SK-N-SH (cell line): ENCODE measurements at regions not wholly inside any gene's neighbourhood (a gene's known extent, or its start where the extent isn't known, plus 50 kb on each side); places are given as distances from the start of the nearest gene placed in this dataset.

Source experiments
- CTCF ChIA-PET: fragments of 300-600, 350-600 bp; formaldehyde crosslinking; extraction: SDS; loops from one replicate; lab custom pipeline; 2021; lab: Yijun Ruan, JAX
- POLR2A ChIA-PET: fragments of 350-600 bp; sonication (Branson Sonifier 250); formaldehyde crosslinking; extraction: SDS; loops from one replicate; lab custom pipeline; 2020; ENCODE audit warnings: antibody characterized with exemption, inconsistent platforms; lab: Yijun Ruan, JAX
- DNase-seq: peaks from one replicate; pipeline ENCODE4 v3.0.0; 2012
- H2AFZ ChIP-seq: fragments of 200-600 bp; sonication (generic); 2 replicates; pipeline ENCODE4 v1.8.1; 2016; ENCODE audit warnings: antibody characterized with exemption, mild to moderate bottlenecking, low read depth
- H3F3A ChIP-seq: fragments of 200-600 bp; sonication (generic); replicated peaks from 2 replicates; pipeline ENCODE3; 2016; ENCODE audit warnings: antibody characterized with exemption, mild to moderate bottlenecking; ENCODE audit not compliant: insufficient read depth
- H3K27ac ChIP-seq, 2 experiments: fragments of 200-500 bp in 1 of 2; fragments of 200-600 bp in 1 of 2; sonication (Bioruptor generic) in 1 of 2; sonication (generic), shearing (Covaris generic) in 1 of 2; 2 replicates each; pipeline versions ENCODE4 v1.5.1 to v1.6.1; 2014 to 2016; ENCODE audit warnings: low read depth in 2 of 2, inconsistent platforms in 1 of 2, low read length in 1 of 2, mild to moderate bottlenecking in 1 of 2, mixed read lengths in 1 of 2
- H3K27me3 ChIP-seq: fragments of 200-600 bp; sonication (generic), shearing (Covaris generic); 2 replicates; pipeline ENCODE4 v1.6.1; 2016; ENCODE audit warnings: mixed run types; ENCODE audit not compliant: insufficient read depth
- H3K36me3 ChIP-seq, 2 experiments: fragments of 200-500 bp in 1 of 2; fragments of 200-600 bp in 1 of 2; sonication (Bioruptor generic) in 1 of 2; sonication (generic) in 1 of 2; replicated peaks in 1 of 2; 2 replicates each; pipeline versions ENCODE3 to v1.5.1; 2014 to 2016; ENCODE audit warnings: low read length in 1 of 2, mild to moderate bottlenecking in 1 of 2; ENCODE audit not compliant: insufficient read depth in 2 of 2, control insufficient read depth in 1 of 2
- H3K4me1 ChIP-seq, 2 experiments: fragments of 200-500 bp in 1 of 2; fragments of 200-600 bp in 1 of 2; sonication (Bioruptor generic) in 1 of 2; sonication (generic), shearing (Covaris generic) in 1 of 2; 2 replicates each; pipeline versions ENCODE4 v1.5.1 to v1.6.1; 2014 to 2016; ENCODE audit warnings: low read depth in 1 of 2, low read length in 1 of 2, mixed run types in 1 of 2; ENCODE audit not compliant: insufficient read depth in 2 of 2, control insufficient read depth in 1 of 2
- H3K4me2 ChIP-seq: fragments of 200-600 bp; sonication (generic), shearing (Covaris generic); 2 replicates; pipeline ENCODE4 v1.6.1; 2017; ENCODE audit warnings: mixed run types
- H3K4me3 ChIP-seq, 2 experiments: fragments of 200-500 bp in 1 of 2; fragments of 200-600 bp in 1 of 2; sonication (Bioruptor generic) in 1 of 2; sonication (generic), shearing (Covaris generic) in 1 of 2; 2 replicates each; pipeline versions ENCODE4 v1.5.1 to v1.8.1; 2014 to 2016; ENCODE audit warnings: low read depth in 2 of 2, inconsistent platforms in 1 of 2, low read length in 1 of 2, mild to moderate bottlenecking in 1 of 2, mixed read lengths in 1 of 2, moderate library complexity in 1 of 2
- H3K79me2 ChIP-seq: fragments of 200-600 bp; sonication (generic); 2 replicates; pipeline ENCODE4 v1.8.1; 2017; ENCODE audit warnings: mild to moderate bottlenecking; ENCODE audit not compliant: insufficient read depth
- H3K9ac ChIP-seq: fragments of 200-600 bp; sonication (generic); 2 replicates; pipeline ENCODE4 v1.6.1; 2017; ENCODE audit warnings: mixed run types
- H3K9me2 ChIP-seq: fragments of 200-600 bp; sonication (generic); 2 replicates; pipeline ENCODE4 v1.6.1; 2017; ENCODE audit warnings: mixed run types
- H3K9me3 ChIP-seq: fragments of 200-600 bp; sonication (generic); 2 replicates; pipeline ENCODE4 v1.6.1; 2017; ENCODE audit warnings: mixed run types, mild to moderate bottlenecking, moderate library complexity
- H4K20me1 ChIP-seq: fragments of 200-600 bp; sonication (generic); 2 replicates; pipeline ENCODE4 v1.6.1; 2017; ENCODE audit warnings: mild to moderate bottlenecking, mixed run types; ENCODE audit not compliant: insufficient read depth
- CHD2 ChIP-seq: fragments of 150-350 bp; IDR thresholded peaks from 2 replicates; pipeline ENCODE4 v1.6.1; 2018; ENCODE audit warnings: low read length; ENCODE audit not compliant: partially characterized antibody
- ELF1 ChIP-seq: IDR thresholded peaks from 2 replicates; pipeline ENCODE4 v1.4.0; 2012
- EP300 ChIP-seq, 2 experiments: IDR thresholded peaks; 2 replicates each; pipeline versions ENCODE4 v1.4.0 to v1.6.1; 2012; ENCODE audit warnings: borderline replicate concordance in 1 of 2, low read depth in 1 of 2, low read length in 1 of 2
- FOSL2 ChIP-seq: IDR thresholded peaks from 2 replicates; pipeline ENCODE4 v1.4.0; 2012; ENCODE audit warnings: low read depth, mild to moderate bottlenecking, moderate library complexity, borderline replicate concordance
- FOXJ3 ChIP-seq: sonication (generic); formaldehyde crosslinking; IDR thresholded peaks from 2 replicates; pipeline ENCODE4 v1.5.1; 2020; ENCODE audit warnings: mild to moderate bottlenecking, missing genetic modification reagents
- GABPA ChIP-seq: IDR thresholded peaks from 2 replicates; pipeline ENCODE4 v1.4.0; 2012; ENCODE audit warnings: low read depth, mild to moderate bottlenecking
- GATA2 ChIP-seq: sonication (generic); formaldehyde crosslinking; IDR thresholded peaks from 2 replicates; pipeline ENCODE4 v1.5.0; 2020; ENCODE audit warnings: mild to moderate bottlenecking, missing genetic modification reagents
- JUND ChIP-seq: IDR thresholded peaks from 2 replicates; pipeline ENCODE4 v1.4.0; 2012
- MXI1 ChIP-seq: IDR thresholded peaks from 2 replicates; pipeline ENCODE4 v1.6.1; 2012; ENCODE audit warnings: mild to moderate bottlenecking, low read depth, low read length, improper control_type of control experiment
- NFIC ChIP-seq: IDR thresholded peaks from 2 replicates; pipeline ENCODE4 v1.4.0; 2012; ENCODE audit warnings: borderline replicate concordance
- NRF1 ChIP-seq: IDR thresholded peaks from 2 replicates; pipeline ENCODE4 v1.6.1; 2012; ENCODE audit warnings: low read depth, mild to moderate bottlenecking, low read length
- RAD21 ChIP-seq: IDR thresholded peaks from 2 replicates; pipeline ENCODE4 v1.6.1; 2012; ENCODE audit warnings: mild to moderate bottlenecking, low read length
- RCOR1 ChIP-seq: fragments of 150-350 bp; IDR thresholded peaks from 2 replicates; pipeline ENCODE4 v1.6.1; 2017; ENCODE audit warnings: antibody characterized with exemption, low read length
- RXRA ChIP-seq: IDR thresholded peaks from 2 replicates; pipeline ENCODE4 v1.4.0; 2012; ENCODE audit warnings: low read depth, mild to moderate bottlenecking, borderline replicate concordance
- TAF1 ChIP-seq: IDR thresholded peaks from 2 replicates; pipeline ENCODE4 v1.6.1; 2012; ENCODE audit warnings: low read depth, mild to moderate bottlenecking, low read length, moderate library complexity, borderline replicate concordance
- USF2 ChIP-seq: fragments of 150-350 bp; IDR thresholded peaks from 2 replicates; pipeline ENCODE4 v1.6.1; 2017; ENCODE audit warnings: antibody characterized with exemption, low read length, low read depth, borderline replicate concordance
- YY1 ChIP-seq: IDR thresholded peaks from 2 replicates; pipeline ENCODE4 v1.4.0; 2012; ENCODE audit warnings: low read depth, mild to moderate bottlenecking
- WGBS: methylation state at CpG from one replicate; pipeline ENCODE4 v1.1.6; 2017; ENCODE audit warnings: low lambda C conversion rate; 5-methylcytosine and 5-hydroxymethylcytosine counted together
- TF ChIP-seq, protein P1 (sequence below): IDR thresholded peaks from 2 replicates; pipeline ENCODE4 v1.4.0; 2012; ENCODE audit warnings: low read depth, borderline replicate concordance
- TF ChIP-seq, protein P2 (sequence below): IDR thresholded peaks from 2 replicates; pipeline ENCODE4 v1.4.0; 2012; ENCODE audit warnings: low read depth, borderline replicate concordance

DNA sequence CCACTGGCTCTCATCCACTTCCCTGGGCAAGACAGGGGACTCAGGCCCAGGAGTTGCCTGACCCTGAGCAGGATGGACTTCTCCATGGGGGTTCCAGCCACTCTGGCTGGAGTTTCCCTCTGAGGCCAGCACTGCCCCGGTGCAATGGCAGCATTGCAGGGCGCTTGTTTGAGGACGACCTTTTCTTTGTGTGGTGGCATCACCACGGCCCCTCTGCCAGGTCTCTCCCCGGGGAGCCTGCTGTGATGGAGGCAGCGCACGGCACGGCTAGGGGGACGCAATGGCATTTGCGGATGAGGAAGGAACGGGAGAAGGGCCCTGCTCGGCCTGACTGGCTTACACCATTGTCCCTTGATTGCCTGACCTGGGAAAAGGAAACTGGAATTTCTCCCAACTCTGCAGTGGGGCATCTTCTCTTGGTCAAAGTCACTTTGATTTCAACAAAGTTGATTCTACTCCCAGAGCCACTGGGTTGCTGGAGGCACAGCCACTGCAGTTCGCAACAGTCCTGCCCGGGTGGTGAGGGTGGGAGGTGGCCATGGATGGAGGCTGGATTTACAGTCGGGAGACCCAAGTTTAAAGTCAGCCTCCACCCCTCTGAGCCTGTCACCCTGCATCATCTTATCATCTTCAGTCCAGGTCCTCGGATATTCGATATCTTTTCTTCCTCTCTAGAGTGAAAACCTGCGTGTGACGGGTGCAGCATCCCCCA lies 82.9 kb upstream of the ZNF469 start:
- 90% methylated on average over 8 of the region's 19 CpGs for WGBS
- Histone ChIP-seq H3K4me2 (no peak overlapping the region), H2AFZ (no peak overlapping the region), H3K4me3 (no peak overlapping the region), H4K20me1 (no peaks in the 10 kb centered on the region), H3K9me2 (no peaks in the 10 kb centered on the region), H3K9ac (no peak overlapping the region)
- CTCF ChIA-PET: no interaction called here
- TF ChIP-seq YY1: no peak
- TF ChIP-seq, all 33 proteins: peak for 0
- POLR2A ChIA-PET: no interaction called here
- no peaks in the 10 kb centered on the region for H3K36me3 ChIP-seq
- H3K79me2 ChIP-seq: no peaks in the 10 kb centered on the region
- H3K27ac ChIP-seq: no peak overlapping the region
- no peak for DNase-seq
- no peaks in the 10 kb centered on the region for H3K9me3 ChIP-seq
- peaks cover 15% of the 10 kb centered on the region for H3F3A ChIP-seq
- H3K27me3 ChIP-seq: no peaks in the 10 kb centered on the region
- peaks cover 11 to 54% of the 10 kb centered on the region in 2 experiments; a peak in 3 of 4 replicates for H3K4me1 ChIP-seq

DNA sequence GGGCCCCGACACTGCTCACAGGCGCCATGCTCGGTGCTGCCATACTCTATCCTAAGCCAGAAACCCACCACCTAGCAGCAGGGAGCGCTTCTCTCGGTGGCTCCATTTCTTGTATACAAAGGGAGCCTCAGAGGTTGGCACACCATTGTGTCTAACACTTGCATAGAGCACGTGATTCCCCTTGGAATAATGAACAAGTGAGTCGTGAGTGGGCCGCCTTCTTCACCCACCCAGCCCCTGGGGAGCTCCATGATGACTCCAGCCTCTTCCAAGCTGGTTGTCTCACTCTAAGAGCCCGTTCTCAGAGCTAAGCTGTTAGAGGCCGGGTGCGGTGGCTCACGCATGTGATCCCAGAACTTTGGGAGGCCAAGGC lies 82.3 kb upstream of the ZNF469 start:
- H2AFZ ChIP-seq: no peak overlapping the region
- no peak overlapping the region for H3K27ac ChIP-seq
- no peak overlapping the region for H3K9ac ChIP-seq
- CTCF ChIA-PET: no interaction called here
- H4K20me1 ChIP-seq: no peaks in the 10 kb centered on the region
- no peaks in the 10 kb centered on the region for H3K27me3 ChIP-seq
- H3K9me2 ChIP-seq: no peaks in the 10 kb centered on the region
- no peak overlapping the region for H3K4me3 ChIP-seq
- no peak for DNase-seq
- POLR2A ChIA-PET: no interaction called here
- H3F3A ChIP-seq: peaks cover 20% of the 10 kb centered on the region
- WGBS: 96% methylated on average over 12 of the region's 12 CpGs
- no peaks in the 10 kb centered on the region for H3K79me2 ChIP-seq
- no peak for TF ChIP-seq NFIC
- TF ChIP-seq RCOR1: no peak
- TF ChIP-seq, protein P1, sequence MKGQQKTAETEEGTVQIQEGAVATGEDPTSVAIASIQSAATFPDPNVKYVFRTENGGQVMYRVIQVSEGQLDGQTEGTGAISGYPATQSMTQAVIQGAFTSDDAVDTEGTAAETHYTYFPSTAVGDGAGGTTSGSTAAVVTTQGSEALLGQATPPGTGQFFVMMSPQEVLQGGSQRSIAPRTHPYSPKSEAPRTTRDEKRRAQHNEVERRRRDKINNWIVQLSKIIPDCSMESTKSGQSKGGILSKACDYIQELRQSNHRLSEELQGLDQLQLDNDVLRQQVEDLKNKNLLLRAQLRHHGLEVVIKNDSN: no peak
- TF ChIP-seq TAF1: no peak
- no peak for TF ChIP-seq JUND
- TF ChIP-seq NRF1: no peak
- TF ChIP-seq YY1: no peak
- TF ChIP-seq FOSL2: no peak
- TF ChIP-seq RAD21: no peak
- TF ChIP-seq RXRA: no peak
- no peak for TF ChIP-seq FOXJ3
- TF ChIP-seq EP300 (IDR thresholded peaks at IDR 0.05; ENCODE audit: borderline replicate concordance in 1 of 2, low read depth in 1 of 2, low read length in 1 of 2): no peak
- TF ChIP-seq MXI1: no peak
- TF ChIP-seq ELF1: no peak
- TF ChIP-seq, protein P2, sequence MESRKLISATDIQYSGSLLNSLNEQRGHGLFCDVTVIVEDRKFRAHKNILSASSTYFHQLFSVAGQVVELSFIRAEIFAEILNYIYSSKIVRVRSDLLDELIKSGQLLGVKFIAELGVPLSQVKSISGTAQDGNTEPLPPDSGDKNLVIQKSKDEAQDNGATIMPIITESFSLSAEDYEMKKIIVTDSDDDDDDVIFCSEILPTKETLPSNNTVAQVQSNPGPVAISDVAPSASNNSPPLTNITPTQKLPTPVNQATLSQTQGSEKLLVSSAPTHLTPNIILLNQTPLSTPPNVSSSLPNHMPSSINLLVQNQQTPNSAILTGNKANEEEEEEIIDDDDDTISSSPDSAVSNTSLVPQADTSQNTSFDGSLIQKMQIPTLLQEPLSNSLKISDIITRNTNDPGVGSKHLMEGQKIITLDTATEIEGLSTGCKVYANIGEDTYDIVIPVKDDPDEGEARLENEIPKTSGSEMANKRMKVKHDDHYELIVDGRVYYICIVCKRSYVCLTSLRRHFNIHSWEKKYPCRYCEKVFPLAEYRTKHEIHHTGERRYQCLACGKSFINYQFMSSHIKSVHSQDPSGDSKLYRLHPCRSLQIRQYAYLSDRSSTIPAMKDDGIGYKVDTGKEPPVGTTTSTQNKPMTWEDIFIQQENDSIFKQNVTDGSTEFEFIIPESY: no peak
- no peak for TF ChIP-seq GABPA
- no peak for TF ChIP-seq GATA2 (CRISPR knock-in tag)
- no peak for TF ChIP-seq USF2
- TF ChIP-seq CHD2: no peak
- TF ChIP-seq, all 33 proteins: peak for 0
- no peaks in the 10 kb centered on the region for H3K36me3 ChIP-seq
- no peak overlapping the region for H3K4me2 ChIP-seq
- peaks cover 16 to 54% of the 10 kb centered on the region in 2 experiments; a peak in 3 of 4 replicates for H3K4me1 ChIP-seq
- H3K9me3 ChIP-seq: no peaks in the 10 kb centered on the region
